BJ (cell line): ENCODE measurements at regions not wholly inside any gene's neighbourhood (a gene's known extent, or its start where the extent isn't known, plus 50 kb on each side); places are given as distances from the start of the nearest gene placed in this dataset.

Experiments used
- CTCF ChIA-PET: fragments of 350-600 bp; formaldehyde crosslinking; extraction: SDS; loops from one replicate; lab custom pipeline; 2021; ENCODE audit warnings: antibody characterized with exemption, inconsistent platforms; lab: Yijun Ruan, JAX
- POLR2A ChIA-PET: fragments of 300-600 bp; sonication (Branson Sonifier 250); formaldehyde crosslinking; extraction: SDS; loops from one replicate; lab custom pipeline; 2021; ENCODE audit warnings: antibody characterized with exemption; lab: Charles Lee
- DNase-seq: peaks from one replicate; pipeline ENCODE4 v3.0.0-alpha.2; 2011; ENCODE audit warnings: low read depth
- H3K27me3 ChIP-seq: 2 replicates; pipeline ENCODE4 v1.6.0; 2011; ENCODE audit warnings: low read length; ENCODE audit not compliant: control insufficient read depth, insufficient read depth
- H3K36me3 ChIP-seq: 2 replicates; pipeline ENCODE4 v1.5.1; 2011; ENCODE audit warnings: low read length; ENCODE audit not compliant: control insufficient read depth, insufficient read depth
- H3K4me3 ChIP-seq: 2 replicates; pipeline ENCODE4 v1.5.1; 2011; ENCODE audit warnings: low read depth, mild to moderate bottlenecking, control low read depth, low read length
- TF ChIP-seq, protein P1 (sequence below): IDR thresholded peaks from 2 replicates; pipeline ENCODE4 v1.5.1; 2011; ENCODE audit warnings: low read depth, mild to moderate bottlenecking, control low read depth, inconsistent platforms, low read length, moderate library complexity; ENCODE audit not compliant: insufficient read depth

- Histone ChIP-seq H3K4me3 (no peak overlapping the region), H3K36me3 (no peaks in the 10 kb centered on the region), H3K27me3 (no peaks in the 10 kb centered on the region)
- no peak for DNase-seq
- POLR2A ChIA-PET = no interaction called here
- CTCF ChIA-PET = interaction anchor here (0.7 kb wide), 1 partner anchor 12 kb away, joined by 3 read pairs; no protein-coding TSS in a partner anchor
- TF ChIP-seq, protein P1, sequence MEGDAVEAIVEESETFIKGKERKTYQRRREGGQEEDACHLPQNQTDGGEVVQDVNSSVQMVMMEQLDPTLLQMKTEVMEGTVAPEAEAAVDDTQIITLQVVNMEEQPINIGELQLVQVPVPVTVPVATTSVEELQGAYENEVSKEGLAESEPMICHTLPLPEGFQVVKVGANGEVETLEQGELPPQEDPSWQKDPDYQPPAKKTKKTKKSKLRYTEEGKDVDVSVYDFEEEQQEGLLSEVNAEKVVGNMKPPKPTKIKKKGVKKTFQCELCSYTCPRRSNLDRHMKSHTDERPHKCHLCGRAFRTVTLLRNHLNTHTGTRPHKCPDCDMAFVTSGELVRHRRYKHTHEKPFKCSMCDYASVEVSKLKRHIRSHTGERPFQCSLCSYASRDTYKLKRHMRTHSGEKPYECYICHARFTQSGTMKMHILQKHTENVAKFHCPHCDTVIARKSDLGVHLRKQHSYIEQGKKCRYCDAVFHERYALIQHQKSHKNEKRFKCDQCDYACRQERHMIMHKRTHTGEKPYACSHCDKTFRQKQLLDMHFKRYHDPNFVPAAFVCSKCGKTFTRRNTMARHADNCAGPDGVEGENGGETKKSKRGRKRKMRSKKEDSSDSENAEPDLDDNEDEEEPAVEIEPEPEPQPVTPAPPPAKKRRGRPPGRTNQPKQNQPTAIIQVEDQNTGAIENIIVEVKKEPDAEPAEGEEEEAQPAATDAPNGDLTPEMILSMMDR = no peak
Observed at GRCh38 chr9:89776795-89777525, 172.1 kb downstream of the GADD45G start.

GRCh38 chr9:89777544-89777943 is 172.7 kb downstream of the GADD45G start:
- CTCF ChIA-PET = no interaction called here
- H3K36me3 ChIP-seq = no peaks in the 10 kb centered on the region
- POLR2A ChIA-PET = no interaction called here
- H3K27me3 ChIP-seq = no peaks in the 10 kb centered on the region
- H3K4me3 ChIP-seq = no peak overlapping the region
- DNase-seq = no peak
- TF ChIP-seq, protein P1 = no peak

- TF ChIP-seq, protein P1 = no peak
- DNase-seq = no peak
- POLR2A ChIA-PET = no interaction called here
- Histone ChIP-seq H3K27me3 (no peaks in the 10 kb centered on the region), H3K4me3 (no peak overlapping the region), H3K36me3 (no peaks in the 10 kb centered on the region)
- CTCF ChIA-PET = interaction anchor here (1.2 kb wide), 1 partner anchor 8 kb away, joined by 3 read pairs; no protein-coding TSS in a partner anchor
Observed at GRCh38 chr9:89778100-89779090, 173.6 kb downstream of the GADD45G start.

DNA sequence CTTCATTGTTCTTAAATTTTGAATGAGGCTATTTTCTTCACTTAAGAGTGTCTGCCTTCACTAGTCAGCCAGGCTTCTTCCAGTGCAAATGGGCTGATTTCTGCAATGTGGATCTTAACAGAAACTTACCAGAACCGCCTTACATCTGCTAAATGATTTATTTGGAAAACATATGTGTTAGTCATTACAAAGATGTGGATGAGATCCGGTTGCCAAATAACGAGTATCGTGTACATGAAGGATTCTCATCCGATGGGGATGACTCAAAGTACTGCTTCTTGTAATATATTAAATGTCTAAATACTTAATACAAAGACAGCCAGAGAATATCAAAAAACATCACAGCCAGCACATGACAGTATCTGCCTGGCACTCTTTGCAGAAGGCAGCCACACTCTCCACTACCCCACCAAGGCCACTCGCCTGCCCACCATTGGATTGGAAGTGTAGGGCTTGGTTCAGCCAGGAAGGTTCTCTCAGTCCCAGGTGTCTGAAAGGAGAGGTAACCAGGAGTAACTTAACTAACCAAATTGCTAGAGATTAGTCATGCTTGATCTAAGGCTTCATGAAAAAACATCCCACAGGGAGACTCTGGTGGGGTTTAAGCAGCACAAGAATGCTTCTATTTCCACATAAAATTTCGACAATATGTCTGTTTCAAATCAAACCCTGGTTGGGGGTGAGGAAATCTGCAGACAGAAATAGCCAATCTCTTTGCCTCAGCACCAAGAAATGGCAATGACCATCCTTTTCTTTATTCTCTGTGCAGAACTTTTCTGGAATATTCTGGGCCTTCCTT is 174.8 kb downstream of the GADD45G start:
- no peak for DNase-seq
- Histone ChIP-seq H3K4me3 (no peak overlapping the region), H3K27me3 (no peaks in the 10 kb centered on the region; the same call in 1 of the 2 replicates), H3K36me3 (no peaks in the 10 kb centered on the region)
- POLR2A ChIA-PET = no interaction called here
- TF ChIP-seq, protein P1 = no peak
- CTCF ChIA-PET = no interaction called here
